Astrocyte of the cerebellum (primary cell): ENCODE measurements at regions not wholly inside any gene's neighbourhood (a gene's known extent, or its start where the extent isn't known, plus 50 kb on each side); places are given as distances from the start of the nearest gene placed in this dataset.

Source experiments
- DNase-seq: peaks from one replicate; pipeline ENCODE4 v3.0.0-alpha.2; 2011; ENCODE audit warnings: low read depth
- H3K4me3 ChIP-seq: 2 replicates; pipeline ENCODE4 v1.5.1; 2011; ENCODE audit warnings: mild to moderate bottlenecking, low read depth, low read length, moderate library complexity
- in situ Hi-C: cut with HindIII; loops from 2 replicates; pipeline ENCODE4 v1.10.0; 2017; ENCODE audit warnings: low sequenced_read_pairs
- TF ChIP-seq, protein P1 (sequence below): IDR thresholded peaks from 2 replicates; pipeline ENCODE4 v1.5.1; 2012; ENCODE audit warnings: low read length, low read depth, moderate library complexity, mild to moderate bottlenecking; ENCODE audit errors: missing control alignments

DNA sequence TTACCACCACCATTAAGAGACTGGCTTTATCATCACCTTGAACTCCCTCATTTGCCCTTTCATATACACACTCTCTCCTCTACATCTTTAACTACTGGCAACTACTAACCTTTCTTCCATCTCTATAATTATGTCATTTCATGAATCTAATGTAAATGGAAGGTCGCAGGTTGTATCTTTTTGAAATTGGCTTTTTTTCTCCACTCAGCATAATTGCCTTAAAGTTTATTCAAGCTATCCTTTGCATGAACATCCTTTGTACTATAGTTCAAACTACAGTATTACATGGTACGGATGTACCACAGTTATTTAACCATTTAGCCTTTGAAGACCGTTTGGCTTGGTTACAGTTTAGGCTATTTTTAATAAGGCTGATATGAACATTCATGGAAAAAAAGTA lies 129.5 kb upstream of the ZNF804A start:
- no peak for DNase-seq
- no peak overlapping the region for H3K4me3 ChIP-seq
- in situ Hi-C loops: no loop called here
- TF ChIP-seq, protein P1, sequence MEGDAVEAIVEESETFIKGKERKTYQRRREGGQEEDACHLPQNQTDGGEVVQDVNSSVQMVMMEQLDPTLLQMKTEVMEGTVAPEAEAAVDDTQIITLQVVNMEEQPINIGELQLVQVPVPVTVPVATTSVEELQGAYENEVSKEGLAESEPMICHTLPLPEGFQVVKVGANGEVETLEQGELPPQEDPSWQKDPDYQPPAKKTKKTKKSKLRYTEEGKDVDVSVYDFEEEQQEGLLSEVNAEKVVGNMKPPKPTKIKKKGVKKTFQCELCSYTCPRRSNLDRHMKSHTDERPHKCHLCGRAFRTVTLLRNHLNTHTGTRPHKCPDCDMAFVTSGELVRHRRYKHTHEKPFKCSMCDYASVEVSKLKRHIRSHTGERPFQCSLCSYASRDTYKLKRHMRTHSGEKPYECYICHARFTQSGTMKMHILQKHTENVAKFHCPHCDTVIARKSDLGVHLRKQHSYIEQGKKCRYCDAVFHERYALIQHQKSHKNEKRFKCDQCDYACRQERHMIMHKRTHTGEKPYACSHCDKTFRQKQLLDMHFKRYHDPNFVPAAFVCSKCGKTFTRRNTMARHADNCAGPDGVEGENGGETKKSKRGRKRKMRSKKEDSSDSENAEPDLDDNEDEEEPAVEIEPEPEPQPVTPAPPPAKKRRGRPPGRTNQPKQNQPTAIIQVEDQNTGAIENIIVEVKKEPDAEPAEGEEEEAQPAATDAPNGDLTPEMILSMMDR: no peak

DNA sequence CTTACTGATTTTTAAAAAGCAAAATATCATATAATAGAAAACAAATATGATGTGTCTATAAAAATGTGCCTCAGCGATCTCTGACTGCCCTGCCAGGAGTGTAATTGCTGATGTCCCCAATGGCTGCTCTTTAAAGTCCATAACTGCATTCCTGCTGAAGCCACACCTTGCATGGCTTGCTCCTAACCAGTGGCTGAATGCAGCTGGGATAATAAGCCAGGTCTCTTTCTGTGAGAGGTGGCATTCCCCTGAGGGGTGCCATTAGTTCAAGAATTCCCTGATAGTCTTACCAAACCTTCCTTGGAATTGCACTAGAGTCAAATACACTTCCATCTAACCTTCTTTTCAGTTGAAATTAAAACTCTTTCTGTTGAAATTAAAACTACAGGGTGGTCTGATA lies 125.8 kb upstream of the ZNF804A start:
- in situ Hi-C loops: no loop called here
- no peak for DNase-seq
- no peak overlapping the region for H3K4me3 ChIP-seq
- TF ChIP-seq, protein P1: no peak

GRCh38 chr2:184481865-184482264 lies 116.5 kb upstream of the ZNF804A start:
- H3K4me3 ChIP-seq: no peak overlapping the region
- no peak for DNase-seq
- in situ Hi-C loops: no loop called here
- TF ChIP-seq, protein P1: no peak

DNA sequence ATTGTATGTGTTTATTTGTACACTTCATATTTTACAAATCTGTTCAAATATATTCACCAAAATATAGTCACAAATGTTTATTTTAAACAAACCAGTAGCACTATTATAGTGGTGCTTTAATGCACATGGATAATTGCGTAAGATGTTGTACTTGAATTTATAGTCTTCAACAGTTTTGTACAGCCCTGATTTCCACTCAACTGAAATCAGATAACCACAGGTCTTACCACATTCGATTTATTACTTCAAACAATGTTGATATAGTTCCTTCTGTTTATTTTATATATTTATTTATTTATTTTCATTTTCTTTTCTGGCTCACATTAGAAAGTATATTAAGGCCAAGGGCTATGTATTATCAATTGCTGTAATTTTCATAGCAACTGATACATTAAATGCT lies 99.4 kb upstream of the ZNF804A start:
- no peak overlapping the region for H3K4me3 ChIP-seq
- TF ChIP-seq, protein P1: no peak
- in situ Hi-C loops: no loop called here
- no peak for DNase-seq

DNA sequence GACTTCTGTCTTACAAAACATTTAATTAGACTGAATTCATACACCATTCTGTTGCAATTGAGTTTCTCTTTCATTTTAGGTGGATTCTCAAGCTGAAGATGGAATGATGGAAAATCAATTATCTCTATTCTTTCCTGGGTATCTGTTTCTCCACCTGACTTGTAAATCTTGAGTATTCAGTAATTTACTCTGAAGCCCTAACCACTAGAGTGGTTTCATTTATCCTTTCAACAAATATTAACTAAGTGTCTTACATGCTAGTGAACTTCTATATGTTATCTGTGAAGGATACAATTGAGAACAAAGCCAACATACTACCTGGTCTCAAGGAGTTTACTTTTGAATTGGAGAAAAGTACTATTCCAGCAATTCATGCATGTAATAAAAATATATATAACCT lies 94.1 kb upstream of the ZNF804A start:
- no peak for DNase-seq
- H3K4me3 ChIP-seq: no peak overlapping the region
- in situ Hi-C loops: no loop called here
- TF ChIP-seq, protein P1: no peak

DNA sequence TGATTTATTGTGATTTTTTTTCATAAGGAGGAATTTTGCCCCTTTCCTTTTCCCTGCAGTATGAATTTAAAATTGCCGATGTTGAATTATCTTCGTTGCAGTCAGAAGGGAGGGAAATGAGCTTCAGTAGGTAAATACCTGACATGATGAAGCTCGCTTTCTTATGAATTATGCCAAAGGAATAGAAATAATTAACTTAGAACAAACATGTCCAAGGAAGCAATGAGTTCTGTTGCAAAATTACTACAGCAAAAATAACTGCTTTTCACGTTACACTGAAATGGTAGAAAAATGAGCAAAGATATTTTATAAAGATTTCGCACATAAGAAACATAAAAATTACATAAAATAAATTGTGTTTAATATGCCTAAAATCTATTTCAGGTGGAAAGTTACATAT lies 91.1 kb upstream of the ZNF804A start:
- TF ChIP-seq, protein P1: no peak
- no peak overlapping the region for H3K4me3 ChIP-seq
- DNase-seq: no peak
- in situ Hi-C loops: no loop called here

- no peak for DNase-seq
- H3K4me3 ChIP-seq: no peak overlapping the region
- in situ Hi-C loops: no loop called here
- TF ChIP-seq, protein P1: no peak
Observed at GRCh38 chr2:184517402-184517801, 80.9 kb upstream of the ZNF804A start.
